GM13977 (cell line): ENCODE measurements at regions not wholly inside any gene's neighbourhood (a gene's known extent, or its start where the extent isn't known, plus 50 kb on each side); places are given as distances from the start of the nearest gene placed in this dataset.

ENCODE experiments used
- DNase-seq: peaks from one replicate; pipeline ENCODE4 v3.0.0; 2012; ENCODE audit warnings: low spot score
- CTCF ChIP-seq: IDR thresholded peaks from 2 replicates; pipeline ENCODE4 v1.5.1; 2012; ENCODE audit warnings: mild to moderate bottlenecking, control low read depth; ENCODE audit not compliant: insufficient read depth; ENCODE audit errors: extremely low read depth, missing control alignments
- in situ Hi-C: fragments of 300-500 bp; cut with MboI; formaldehyde crosslinking; loops from one replicate; pipeline ENCODE4 v1.12.0; 2022; ENCODE audit warnings: low sequenced_read_pairs, low pct_unique_long_range_greater_than_20kb, mixed read lengths, inconsistent platforms; ENCODE audit not compliant: unreplicated experiment

DNA sequence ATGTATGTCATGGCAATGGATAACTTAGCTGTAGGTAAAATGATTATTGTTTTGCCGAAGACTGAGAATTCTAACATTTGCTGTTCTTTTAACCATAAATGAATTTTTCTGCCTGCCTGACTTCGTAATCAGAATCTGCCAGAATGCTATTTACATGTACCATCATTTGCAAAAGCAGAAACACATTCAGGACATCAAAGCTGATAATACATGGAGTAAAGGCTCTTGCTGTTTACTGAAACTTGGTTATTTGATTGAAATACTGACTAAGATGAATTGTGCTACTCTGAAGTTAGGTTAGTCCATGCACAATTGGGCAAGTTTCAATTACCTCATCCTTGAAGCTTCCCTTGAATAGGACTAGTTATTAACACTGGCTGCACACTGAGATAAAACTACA, 293.8 kb downstream of the PLA2G4A start:
- no peak for DNase-seq
- no peak for TF ChIP-seq CTCF
- in situ Hi-C loops = no loop called here

DNA sequence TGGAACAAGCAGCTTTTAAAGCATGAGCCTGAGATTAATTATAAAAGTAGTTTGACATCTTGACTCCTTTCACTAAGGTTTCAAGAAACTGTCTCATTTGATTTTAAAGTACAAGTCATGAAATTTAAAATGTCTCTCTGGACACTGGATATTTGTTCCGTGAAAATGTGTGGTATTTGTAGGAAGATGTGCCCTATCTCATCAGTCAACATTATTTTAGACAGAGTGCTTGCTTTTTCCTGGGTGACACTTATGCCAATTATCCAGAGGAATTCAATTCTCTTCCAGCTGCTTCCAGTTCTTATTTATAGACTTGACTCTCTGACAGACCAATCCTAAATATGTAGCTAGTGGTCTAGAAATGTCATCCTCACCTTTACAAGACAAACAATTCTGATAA, 300.4 kb downstream of the PLA2G4A start:
- TF ChIP-seq CTCF = no peak
- no peak for DNase-seq
- in situ Hi-C loops = no loop called here

- in situ Hi-C loops = no loop called here
- DNase-seq = no peak
- no peak for TF ChIP-seq CTCF
These were observed 315.0 kb downstream of the PLA2G4A start for GRCh38 chr1:187143783-187144182.

DNA sequence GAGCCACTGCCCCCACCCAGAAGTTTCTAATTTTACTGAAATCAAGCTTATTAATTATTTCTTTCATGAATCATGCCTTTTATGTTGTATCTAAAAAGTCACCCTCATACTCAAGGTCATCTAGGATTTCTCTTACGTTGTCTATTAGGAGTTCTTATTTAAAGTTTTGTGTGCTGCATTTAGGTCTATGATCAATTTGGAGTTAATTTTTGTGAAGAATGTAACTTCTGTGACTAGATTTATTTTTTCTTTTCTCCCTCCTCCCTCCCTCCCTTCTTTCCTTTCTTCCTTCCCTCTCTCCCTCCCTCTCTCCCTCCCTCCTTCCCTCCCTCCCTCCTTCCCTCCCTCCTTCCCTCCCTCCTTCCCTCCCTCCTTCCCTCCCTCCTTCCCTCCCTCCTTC, 317.6 kb downstream of the PLA2G4A start:
- no peak for TF ChIP-seq CTCF
- DNase-seq = no peak
- in situ Hi-C loops = no loop called here

DNA sequence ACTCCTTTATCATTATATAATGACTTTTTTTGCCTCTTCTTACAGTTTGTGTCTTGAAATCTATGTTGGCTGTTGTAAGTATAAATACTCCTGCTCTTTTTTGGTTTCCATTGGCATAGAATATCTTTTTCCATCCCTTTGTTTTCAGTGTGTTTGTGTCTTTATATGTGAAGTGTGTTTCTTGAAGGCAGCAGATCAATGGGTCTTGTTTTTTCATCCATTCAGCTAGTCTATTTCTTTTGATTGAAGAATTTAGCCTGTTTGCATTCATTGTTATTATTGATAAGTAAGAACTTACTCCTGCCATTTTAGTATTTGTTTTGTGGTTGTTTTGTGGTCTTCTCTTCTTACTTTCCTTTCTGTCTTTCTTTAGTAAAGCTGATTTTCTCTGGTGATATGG, 322.8 kb downstream of the PLA2G4A start:
- no peak for DNase-seq
- no peak for TF ChIP-seq CTCF
- in situ Hi-C loops = no loop called here

GRCh38 chr1:187153047-187153446, 324.3 kb downstream of the PLA2G4A start:
- in situ Hi-C loops = no loop called here
- DNase-seq = no peak
- TF ChIP-seq CTCF = no peak

DNA sequence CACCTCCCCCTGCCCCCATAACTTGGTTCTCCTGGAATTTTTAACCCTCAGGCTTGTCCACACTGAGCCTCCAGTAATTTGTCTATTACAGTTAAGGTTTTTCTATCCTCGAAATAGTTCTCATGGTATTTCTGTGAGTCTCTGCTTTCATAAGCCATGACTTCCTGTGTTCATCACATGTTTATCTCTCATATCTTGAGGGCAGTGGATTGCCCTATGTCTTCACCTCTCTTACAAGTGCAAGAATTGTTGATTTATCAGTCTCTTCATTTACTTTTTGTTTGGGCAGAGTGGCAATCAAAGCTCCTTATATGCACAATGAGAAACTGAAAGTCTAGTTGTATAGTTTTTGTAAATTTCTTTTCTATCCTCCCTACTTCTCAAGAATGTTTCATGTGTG, 328.4 kb downstream of the PLA2G4A start:
- no peak for TF ChIP-seq CTCF
- no peak for DNase-seq
- in situ Hi-C loops = no loop called here
